GM21390 (cell line): ENCODE measurements at regions not wholly inside any gene's neighbourhood (a gene's known extent, or its start where the extent isn't known, plus 50 kb on each side); places are given as distances from the start of the nearest gene placed in this dataset.
"Not testable (repeated sequence)": the region's sequence is repeated elsewhere in the genome, so short reads cannot be mapped to it uniquely, and the experiment has no call there.

ENCODE experiments used
- ATAC-seq: cut with Tn5 transposase; IDR thresholded peaks from one replicate; pipeline ENCODE4 v1.9.1; 2021; ENCODE audit not compliant: unreplicated experiment

DNA sequence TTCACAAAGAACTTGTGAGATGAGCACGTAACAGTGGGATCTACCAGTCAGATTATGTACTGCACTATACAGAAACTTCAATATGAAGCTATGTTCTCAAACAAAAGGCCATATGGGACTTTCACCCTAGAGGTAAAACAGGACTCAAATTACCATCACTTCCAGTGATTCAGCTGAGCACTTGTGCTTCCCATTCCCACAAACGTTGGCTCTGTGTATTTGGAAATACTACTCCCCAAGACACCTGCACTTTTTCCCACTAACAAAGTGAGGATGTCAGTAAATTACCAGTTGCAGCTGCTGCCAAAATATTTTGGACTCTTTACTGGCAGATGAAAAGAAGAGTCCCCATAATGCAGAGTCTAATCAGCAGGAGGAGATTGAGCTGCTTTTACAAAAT is 1570.1 kb downstream of the SI start:
- no peak for ATAC-seq

DNA sequence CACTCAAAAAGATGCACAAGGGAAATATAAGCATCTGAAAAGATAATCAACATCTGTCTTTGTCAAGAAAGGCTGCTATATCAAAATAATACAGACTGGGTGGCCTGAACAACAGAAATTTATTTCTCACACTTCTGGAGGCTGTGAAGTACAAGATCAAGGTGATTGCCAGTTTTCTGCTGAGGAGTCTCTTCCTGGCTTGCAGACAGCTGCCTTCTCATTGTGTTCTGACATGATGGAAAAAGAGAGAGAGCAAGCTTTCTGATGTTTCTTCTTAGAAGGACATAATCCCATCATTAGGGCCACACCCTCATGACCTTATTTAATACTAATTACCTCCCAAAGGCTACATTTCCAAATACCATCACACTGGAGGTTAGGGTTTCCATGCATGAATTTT is 1573.3 kb downstream of the SI start:
- no peak for ATAC-seq

DNA sequence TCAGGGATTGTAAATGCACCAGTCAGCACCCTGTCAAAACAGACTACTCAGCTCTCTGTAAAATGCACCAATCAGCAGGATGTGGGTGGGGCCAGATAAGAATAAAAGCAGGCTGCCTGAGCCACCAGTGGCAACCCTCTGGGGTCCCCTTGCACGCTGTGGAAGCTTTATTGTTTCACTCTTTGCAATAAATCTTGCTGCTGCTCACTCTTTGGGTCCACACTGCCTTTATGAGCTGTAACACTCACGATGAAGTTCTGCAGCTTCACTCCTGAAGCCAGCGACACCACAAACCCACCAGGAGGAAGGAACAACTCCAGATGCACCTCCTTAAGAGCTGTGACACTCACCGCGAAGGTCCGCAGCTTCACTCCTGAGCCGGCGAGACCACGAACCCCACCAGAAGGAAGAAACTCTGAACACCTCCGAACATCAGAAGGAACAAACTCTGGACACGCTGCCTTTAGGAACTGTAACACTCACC is 1578.5 kb downstream of the SI start:
- ATAC-seq = not testable (repeated sequence)

- not testable (repeated sequence) for ATAC-seq
Observed at GRCh38 chr3:163498842-163499735, 1579.2 kb downstream of the SI start.

- ATAC-seq = no peak
Observed at GRCh38 chr3:163491714-163492113, 1586.6 kb downstream of the SI start.

- peak; percentile 76 for ATAC-seq
Observed at GRCh38 chr3:163490119-163490518, 1588.2 kb downstream of the SI start.

- no peak for ATAC-seq
Observed at GRCh38 chr3:163482695-163483094, 1595.6 kb downstream of the SI start.

DNA sequence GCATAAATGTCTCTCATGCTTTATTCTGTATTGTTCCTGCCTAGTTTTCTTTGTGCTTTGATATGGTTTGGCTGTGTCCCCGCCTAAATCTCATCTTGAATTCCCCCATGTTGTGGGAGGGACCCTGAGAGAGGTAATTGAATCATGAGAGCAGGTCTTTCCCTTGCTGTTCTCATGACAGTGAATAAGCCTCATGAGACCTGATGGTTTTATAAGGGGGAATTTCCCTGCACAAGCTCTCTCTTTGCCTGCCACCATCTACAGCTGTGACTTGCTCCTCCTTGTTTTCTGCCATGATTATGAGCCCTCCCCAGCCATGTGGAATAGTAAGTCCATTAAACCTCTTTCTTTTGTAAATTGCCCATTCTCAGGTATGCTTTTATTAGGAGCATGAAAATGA is 1596.6 kb downstream of the SI start:
- ATAC-seq = no peak

DNA sequence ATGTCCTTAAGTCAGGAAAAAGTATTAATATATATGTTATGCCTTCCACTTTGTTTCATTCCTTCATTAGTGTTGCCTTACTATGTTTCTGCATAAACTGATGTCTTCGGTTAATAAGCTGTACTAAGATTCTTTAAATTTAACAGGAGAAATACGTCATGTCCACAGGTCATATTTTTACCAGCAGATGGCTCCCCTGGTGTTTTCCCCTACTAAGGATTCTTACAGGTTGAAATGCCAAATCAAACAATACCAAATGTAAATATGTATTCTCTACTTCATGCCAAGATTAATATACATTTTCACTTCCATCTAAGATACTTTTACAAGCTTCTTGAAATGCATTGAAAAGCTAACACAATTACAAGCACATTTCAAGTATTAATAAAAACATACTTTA is 1602.1 kb downstream of the SI start:
- ATAC-seq = no peak

DNA sequence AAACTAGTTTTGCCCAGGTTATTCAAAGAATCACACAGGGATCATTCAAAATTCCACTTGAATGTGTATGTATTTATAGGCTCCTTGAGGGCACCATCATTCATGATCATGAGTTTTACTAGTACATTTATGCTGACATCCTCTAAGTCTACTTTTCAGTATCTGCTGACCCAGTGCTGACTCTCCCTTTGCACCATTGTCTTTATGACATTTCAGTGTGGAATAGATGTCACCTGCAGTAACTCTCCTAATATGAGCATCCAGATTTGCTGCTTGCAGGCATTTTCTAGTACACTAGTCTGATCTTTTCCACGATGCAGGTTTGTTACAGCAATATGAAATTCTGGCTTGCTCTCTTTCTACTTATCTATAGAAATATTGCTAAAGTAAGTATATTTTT is 1603.5 kb downstream of the SI start:
- no peak for ATAC-seq

GRCh38 chr3:163468531-163469335 is 1609.6 kb downstream of the SI start:
- no peak for ATAC-seq

DNA sequence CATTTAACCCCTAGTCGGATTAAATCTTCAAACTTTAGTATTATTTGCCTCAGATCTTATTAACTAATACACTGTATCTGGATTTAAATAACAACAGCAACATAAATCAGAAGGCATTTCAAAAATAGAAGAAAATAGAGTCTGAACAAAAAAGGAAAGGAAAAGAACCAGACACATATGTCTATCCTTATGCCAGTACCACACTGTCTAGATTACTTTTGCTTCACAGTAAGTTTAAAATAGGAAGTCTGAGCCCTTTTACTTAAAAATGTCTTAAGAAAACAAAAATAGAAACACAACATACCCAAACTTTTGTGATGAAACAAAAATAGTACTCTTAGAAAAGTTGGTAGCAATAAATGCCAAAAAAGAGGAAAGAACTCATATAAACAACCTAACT is 1615.8 kb downstream of the SI start:
- no peak for ATAC-seq

DNA sequence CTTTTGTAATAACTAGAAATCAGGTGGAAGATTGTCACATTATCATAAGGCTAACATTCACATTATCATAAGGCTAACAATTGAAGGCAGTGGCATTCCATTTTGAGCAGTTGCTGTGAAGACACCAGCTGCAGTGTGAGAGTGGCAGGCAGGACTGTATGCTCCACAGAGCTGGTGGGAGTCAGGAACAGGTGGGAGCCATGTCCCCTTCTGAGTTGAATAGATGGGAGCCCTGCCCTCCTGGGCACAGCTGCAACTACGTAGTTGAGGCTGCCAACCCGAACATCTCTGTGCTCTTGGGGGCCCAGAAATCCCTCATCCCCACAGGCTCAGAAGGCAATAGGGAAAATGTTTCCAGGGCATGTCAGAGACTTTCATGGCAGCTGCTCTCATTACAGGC is 1627.6 kb downstream of the SI start:
- ATAC-seq = no peak

- ATAC-seq = no peak
Observed at GRCh38 chr3:163438760-163439159, 1639.5 kb downstream of the SI start.

DNA sequence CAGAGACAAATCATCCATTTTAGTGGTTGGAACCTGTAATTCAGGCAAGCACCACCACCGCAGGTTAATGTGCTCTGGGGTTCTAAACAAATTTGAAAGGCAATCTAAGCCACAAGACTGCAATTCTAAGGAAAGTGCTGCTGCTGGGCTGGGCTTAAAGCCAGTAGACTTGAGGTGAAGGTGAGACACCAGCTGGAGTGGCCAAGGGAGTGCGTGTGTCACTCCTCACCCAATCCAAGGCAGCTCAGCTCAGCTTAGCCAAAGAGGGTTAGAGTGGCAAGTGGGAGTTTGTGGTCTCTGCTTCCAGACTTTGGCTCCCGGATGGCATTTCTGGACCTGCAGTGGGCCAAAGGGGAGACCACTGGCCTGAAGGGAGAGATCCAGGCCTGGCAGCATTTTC is 1655.6 kb downstream of the SI start:
- ATAC-seq = no peak

- no peak for ATAC-seq
Observed at GRCh38 chr3:163391407-163392181, 1686.7 kb downstream of the SI start.

GRCh38 chr3:163384383-163384782 is 1693.9 kb downstream of the SI start:
- no peak for ATAC-seq

DNA sequence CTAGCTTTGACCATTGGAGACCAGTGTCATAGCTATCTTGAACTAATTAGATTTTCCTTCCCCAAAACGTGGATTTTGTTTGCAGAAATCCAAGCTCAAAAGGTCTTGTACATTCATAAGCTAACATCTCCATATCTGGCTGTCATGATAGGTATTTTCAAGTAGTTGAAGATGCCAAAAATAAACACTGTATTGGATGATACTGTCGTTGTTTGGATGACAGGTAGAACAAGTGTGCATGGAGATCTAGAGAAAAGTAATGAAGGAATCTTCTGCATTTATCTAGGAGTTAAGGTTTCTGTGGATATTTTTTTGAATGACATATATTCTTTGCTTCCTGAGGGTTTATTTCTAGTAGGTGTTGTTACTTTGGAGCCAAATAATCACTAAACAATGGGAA is 1696.1 kb downstream of the SI start:
- no peak for ATAC-seq

DNA sequence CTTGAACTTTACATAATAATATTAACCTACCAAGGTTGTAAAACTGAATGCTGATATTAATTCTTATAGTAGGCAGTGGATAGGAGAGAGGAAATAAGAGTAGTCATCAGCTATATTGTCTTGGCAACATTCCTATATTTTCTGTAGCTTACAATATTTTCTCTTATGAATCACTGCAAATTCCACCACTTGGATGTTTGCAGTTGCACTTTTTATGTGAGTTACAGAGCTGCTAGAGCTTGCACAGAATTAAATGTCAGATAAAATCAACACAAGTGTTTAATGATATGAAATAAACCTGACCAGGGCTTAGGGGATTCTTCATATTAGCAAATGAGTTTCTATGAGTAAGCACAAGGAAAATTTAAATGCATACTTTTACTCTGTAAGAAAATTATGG is 1710.1 kb downstream of the SI start:
- ATAC-seq = no peak

GRCh38 chr3:163364717-163365116 is 1713.6 kb downstream of the SI start:
- ATAC-seq = no peak

DNA sequence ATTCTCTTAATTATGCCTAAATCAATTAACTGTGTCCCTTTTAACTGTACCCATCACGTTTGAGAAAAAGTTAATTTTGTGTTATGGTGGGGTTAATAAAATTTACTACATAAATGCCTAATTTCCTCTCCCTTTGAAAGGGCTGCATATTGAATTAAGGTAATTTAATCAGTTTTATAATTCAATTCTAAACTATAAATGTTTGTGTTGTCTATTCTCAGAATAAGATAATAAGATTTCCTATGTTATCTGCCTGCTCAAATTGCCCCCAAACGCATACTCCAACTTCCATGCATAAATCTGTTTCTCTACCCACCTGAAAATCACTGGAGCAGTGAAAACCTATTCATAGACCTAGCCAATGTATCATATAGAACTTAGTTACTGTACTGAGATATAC is 1716.1 kb downstream of the SI start:
- no peak for ATAC-seq
